ENCODE measurements at regions not wholly inside any gene's neighbourhood (a gene's known extent, or its start where the extent isn't known, plus 50 kb on each side); places are given as distances from the start of the nearest gene placed in this dataset.

- DNase-seq (ENCODE audit: low read depth in 2 of 2): peak; percentile 73 to 74
These were observed 230.4 kb upstream of the AGAP1 start for GRCh38 chr2:235263205-235264120.

GRCh38 chr2:235264121-235264493 lies 229.7 kb upstream of the AGAP1 start:
- no peak for DNase-seq (ENCODE audit: low read depth in 2 of 2)

DNA sequence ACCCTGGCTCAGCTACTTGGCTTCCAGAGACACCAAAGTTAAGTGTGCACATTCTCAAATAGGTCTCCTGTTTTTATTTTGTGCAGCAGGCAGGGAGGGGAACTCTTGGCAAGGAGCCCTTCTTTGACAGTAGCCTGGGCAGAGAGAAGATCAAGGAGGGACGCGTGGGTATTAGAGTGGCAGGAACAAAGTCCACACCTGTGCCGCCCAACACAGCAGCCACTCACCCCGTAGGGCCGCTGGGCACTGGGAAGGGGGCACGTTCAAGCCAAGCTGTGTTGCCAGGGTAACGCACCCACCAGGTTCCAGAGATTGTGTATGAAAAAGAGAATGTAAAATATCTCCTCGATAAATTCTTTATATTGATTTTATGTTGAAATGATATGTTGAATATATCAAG lies 229.3 kb upstream of the AGAP1 start:
- no peak for DNase-seq (ENCODE audit: low read depth in 2 of 2)

- no peak for DNase-seq (ENCODE audit: low read depth in 2 of 2)
These were observed 228.4 kb upstream of the AGAP1 start for GRCh38 chr2:235265348-235265965.

DNA sequence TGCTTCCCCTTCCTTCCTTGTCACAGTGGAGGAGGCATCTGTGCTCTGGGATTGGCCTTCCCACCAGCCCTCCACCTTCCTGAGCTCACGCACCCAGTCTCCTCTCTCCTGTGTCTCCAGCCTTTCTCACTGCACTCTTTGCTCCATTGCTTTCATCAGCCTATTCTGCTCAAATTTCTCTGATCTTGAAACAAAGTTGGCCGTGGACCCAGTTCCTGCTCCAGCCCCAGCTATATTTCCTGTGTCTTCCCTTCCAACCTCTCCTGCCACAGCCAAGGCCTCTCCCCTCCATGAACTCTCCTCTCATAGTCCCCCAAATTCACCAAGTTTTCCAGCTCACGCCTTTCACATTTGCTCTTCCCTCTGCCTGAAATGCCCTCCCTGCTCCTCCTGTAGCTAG lies 226.6 kb upstream of the AGAP1 start:
- no peak for DNase-seq (ENCODE audit: low read depth in 2 of 2)

DNA sequence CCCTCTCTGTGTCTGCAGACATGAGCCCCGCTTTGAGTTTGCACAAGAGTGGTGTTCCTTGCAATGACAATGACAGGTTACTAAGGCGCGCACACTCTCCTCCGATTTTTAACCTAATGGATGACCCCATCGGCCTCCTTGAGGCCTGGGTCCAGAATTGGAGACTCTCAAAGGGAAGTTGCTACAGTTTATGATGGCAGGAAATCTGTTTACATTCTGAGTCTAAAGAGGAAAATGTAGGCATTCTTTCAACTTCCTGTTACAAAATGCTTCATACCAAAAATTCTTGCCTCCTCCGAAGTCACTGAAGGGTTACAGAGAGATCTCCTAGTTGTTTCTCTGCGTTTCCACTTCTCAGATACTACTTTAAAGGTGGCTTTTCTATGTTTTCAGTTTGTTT lies 225.3 kb upstream of the AGAP1 start:
- peak; percentile 48 to 54 for DNase-seq (ENCODE audit: low read depth in 2 of 2)

GRCh38 chr2:235270291-235270690 lies 223.6 kb upstream of the AGAP1 start:
- DNase-seq (ENCODE audit: low read depth in 2 of 2): no peak

DNA sequence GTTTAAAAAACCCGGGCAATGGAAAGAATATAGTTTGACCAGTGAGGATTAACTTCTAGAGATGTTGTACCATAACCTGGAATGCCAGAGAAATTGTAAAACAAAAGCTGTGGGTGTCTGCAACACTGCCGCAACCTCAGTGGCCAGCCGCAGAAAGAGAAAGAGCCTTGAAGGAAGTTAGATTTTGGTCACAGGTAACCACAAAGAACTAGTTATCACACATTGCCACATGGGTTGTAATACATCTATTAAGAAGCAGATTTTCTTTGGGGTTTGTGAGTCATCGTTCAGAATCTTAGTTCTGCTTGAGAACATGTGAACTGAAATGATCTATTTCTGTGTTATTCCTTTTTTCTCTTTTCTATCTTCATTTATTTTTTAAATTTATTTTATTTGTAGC lies 222.9 kb upstream of the AGAP1 start:
- peak; percentile 67 to 68 for DNase-seq (ENCODE audit: low read depth in 2 of 2)

DNA sequence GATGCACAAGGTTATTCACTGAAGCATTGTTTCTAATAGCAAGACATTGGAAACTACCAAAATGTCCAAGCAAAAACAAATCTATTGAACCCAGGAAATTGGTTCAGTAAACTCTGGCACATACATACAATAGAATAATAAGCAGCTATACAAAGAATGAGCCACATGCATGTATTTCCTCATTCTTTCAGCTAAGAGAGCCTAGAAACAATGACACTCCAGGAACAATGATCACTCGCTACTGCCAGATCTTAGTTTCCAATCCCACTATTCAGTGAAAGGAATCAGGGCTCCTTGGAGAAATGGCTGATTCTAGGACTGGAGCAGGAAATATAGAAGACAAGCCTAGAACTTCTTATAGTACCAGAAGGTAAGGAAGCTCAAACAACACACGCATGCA lies 221.9 kb upstream of the AGAP1 start:
- DNase-seq (ENCODE audit: low read depth in 2 of 2): no peak

DNA sequence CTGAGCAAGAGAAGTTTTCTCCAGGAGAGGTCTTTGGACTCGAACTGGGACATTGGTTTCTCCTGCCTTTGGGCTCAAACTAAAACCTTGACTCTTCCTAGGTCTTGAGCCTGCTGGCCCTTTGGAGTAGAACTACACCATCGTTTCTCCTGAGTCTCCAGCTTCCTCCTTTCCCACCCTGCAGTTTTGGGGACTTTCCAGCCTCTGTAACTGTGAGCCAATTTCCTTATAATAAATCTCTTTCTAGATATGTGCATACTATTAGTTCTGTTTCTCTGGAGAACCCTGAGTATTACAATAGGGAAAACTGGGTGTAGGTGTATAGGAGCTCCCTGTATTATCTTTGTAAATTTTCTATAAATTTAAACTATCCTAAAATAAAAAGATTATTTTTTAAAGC lies 219.8 kb upstream of the AGAP1 start:
- DNase-seq (ENCODE audit: low read depth in 2 of 2): no peak

DNA sequence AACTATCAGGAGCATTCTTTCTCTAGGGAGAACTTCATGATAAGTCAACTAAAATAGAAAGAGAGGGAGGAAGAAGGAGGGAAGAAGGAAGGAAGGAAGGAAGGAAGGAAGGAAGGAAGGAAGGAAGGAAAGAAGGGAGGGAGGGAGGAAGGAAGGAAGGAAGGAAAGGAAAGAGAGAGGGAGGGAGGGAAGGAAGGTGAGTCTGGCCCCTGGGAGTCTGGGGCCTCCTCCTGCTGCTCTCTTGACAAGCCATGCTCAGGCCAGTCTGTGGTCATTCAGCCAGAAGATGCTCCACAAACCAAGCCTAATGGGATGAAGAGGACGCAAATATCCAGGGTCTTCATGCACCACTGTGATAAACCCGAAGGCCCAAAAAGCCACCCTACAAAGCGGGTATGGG lies 216.4 kb upstream of the AGAP1 start:
- no peak for DNase-seq (ENCODE audit: low read depth in 2 of 2)

DNA sequence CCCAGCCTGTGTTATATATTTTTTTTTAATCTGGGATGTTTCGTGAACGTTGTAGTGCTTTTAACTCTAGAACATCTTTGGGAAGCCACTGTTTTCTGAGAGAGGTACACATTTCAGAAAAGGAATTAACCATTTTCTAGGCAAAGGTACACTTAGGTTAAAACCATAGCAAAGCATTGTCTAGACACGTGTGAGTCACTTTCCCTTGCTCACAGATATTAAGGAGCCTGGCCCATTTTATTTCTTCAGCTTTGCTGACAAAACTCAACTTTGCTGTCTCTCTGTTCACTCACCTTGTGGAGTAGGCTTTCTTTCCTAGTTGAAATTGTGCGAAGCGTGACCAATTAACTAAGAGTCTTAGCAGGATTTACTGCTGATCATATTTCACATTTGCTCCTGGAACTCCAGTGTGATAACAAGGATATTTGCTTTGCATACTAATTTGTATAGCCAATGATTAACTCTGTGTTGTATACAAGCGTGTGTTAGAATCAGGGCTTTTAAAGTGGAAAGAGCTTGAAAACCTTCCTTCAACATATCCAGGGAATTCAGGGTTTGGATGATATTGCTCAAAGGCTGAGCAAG lies 215.0 kb upstream of the AGAP1 start:
- DNase-seq (ENCODE audit: low read depth in 2 of 2): no peak

DNA sequence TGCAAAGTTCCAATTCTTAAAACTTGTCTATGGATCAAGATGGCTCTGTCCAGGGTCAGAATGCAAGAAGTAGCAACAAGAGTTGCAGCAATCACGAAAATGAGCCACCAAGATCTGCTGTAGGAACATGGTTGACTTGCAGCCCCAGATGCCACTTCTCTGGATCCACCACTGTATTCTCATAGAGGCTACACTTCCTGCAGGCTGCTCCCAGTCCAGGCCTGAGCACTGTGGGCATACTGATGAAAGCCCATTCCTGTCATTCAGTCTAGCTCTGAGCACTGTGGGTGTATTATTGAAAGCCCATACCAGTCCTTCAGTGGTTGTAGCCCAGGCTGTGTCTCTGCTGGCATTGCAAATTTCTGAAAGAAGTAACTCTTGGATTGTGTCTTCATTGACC lies 213.9 kb upstream of the AGAP1 start:
- no peak for DNase-seq (ENCODE audit: low read depth in 2 of 2)

DNA sequence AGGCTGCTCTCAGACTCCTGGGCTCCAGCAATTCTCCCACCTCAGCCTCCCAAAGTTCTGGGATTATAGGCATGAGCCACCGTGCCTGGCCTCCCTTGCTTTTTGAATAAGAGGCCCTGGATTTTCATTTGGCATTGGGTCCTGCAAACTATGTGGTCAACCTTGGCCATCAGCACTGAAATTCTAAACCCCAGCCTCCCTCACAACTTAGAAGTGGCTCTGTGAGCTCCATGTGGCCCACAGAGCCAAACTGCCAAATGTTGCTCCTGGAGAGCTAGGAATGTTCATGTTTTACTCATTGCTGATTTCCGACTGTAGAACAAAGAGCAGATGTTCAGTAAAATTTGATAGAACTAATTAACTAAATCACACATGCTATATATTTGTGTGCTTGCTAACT lies 210.6 kb upstream of the AGAP1 start:
- no peak for DNase-seq (ENCODE audit: low read depth in 2 of 2)

- DNase-seq (ENCODE audit: low read depth in 2 of 2): peak; percentile 84 to 88
These were observed 207.0 kb upstream of the AGAP1 start for GRCh38 chr2:235286622-235287374.

GRCh38 chr2:235287375-235287733 lies 206.5 kb upstream of the AGAP1 start:
- no peak for DNase-seq (ENCODE audit: low read depth in 2 of 2)

DNA sequence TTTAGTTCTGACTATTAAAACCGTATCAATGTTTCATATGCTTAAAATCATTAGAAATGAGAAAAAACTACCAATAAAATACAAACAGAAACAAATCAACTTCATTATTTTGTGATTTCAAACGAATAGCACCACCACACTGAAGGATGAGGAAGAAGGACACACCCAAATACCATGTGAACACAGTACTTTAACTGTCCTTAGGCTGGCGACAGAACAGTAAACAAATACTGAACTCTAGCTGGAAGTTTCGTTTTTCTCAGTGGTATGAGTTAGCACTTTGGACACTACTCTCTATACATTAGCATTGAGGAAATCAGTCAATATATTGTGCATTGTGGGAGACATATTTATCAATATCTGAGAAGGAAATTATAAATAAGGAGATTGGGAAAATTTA lies 202.4 kb upstream of the AGAP1 start:
- DNase-seq (ENCODE audit: low read depth in 2 of 2): no peak

GRCh38 chr2:235293061-235293460 lies 200.8 kb upstream of the AGAP1 start:
- DNase-seq (ENCODE audit: low read depth in 2 of 2): no peak

DNA sequence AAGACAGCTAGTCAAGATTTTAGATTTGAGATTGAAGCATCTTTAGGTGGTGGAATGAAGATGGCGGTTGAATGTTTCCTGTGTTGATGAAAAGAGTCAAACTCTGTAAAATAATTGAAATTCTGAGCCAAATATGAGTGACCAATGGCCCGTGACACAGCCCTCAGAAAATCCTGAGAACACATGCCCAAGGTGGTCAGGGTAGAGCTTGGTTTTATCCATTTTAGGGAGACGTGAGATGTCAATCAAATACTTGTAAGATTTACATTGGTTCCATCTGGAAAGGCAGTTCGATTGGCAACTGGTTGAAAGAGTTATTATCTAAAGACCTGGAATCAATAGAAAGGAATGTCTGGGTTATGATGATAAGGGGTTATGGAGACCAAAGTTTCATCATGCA lies 198.0 kb upstream of the AGAP1 start:
- no peak for DNase-seq (ENCODE audit: low read depth in 2 of 2)

DNA sequence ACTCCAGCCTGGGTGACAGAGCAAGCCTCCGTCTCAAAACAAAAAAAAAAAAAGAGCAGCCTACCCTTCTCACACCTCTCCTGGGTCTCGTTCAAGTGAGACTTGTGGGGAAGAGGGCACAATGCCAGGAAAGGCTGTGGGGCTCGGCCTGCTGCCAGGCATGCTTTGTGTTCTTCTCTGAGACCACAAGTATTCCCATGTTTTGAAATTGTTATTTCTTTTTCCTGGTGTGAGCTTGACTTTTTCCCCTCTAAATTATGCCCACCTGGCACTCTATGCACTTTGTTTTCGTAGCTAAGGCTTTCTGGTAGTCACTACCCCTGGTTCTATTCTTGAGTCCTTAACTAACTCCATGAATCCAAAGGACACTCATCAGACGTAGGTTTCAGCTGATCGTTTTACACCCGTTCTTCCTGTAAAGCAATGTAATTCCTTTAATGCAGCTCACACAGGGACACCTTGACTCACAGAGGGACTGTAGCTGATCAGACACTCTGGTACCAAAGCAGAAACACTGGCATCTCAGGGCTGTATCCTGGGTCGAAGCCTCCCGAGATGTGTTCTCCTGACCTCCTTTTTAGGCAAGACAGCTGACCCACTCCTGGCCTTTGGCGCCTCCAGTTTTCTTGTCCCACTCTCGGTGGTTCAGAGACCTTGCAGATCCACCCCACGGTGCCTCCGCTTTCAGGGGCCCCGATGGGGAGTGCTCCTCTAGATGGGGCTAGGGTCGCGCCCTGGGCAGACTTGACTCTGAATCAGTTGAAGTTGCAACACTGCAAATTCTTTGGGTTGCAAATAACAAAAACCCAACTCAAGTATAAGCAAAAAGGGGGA lies 193.3 kb upstream of the AGAP1 start:
- DNase-seq (ENCODE audit: low read depth in 2 of 2): peak; percentile 78 to 79
